WI38 (cell line): ENCODE measurements at regions not wholly inside any gene's neighbourhood (a gene's known extent, or its start where the extent isn't known, plus 50 kb on each side); places are given as distances from the start of the nearest gene placed in this dataset.

Experiments used
- H3K4me3 ChIP-seq: 2 replicates; pipeline ENCODE4 v1.5.1; 2011; ENCODE audit warnings: low read depth, mild to moderate bottlenecking, control low read depth, low read length
- TF ChIP-seq, protein P1 (sequence below): IDR thresholded peaks from 2 replicates; pipeline ENCODE4 v1.5.1; 2012; ENCODE audit warnings: low read depth, mild to moderate bottlenecking, control low read depth, low read length

DNA sequence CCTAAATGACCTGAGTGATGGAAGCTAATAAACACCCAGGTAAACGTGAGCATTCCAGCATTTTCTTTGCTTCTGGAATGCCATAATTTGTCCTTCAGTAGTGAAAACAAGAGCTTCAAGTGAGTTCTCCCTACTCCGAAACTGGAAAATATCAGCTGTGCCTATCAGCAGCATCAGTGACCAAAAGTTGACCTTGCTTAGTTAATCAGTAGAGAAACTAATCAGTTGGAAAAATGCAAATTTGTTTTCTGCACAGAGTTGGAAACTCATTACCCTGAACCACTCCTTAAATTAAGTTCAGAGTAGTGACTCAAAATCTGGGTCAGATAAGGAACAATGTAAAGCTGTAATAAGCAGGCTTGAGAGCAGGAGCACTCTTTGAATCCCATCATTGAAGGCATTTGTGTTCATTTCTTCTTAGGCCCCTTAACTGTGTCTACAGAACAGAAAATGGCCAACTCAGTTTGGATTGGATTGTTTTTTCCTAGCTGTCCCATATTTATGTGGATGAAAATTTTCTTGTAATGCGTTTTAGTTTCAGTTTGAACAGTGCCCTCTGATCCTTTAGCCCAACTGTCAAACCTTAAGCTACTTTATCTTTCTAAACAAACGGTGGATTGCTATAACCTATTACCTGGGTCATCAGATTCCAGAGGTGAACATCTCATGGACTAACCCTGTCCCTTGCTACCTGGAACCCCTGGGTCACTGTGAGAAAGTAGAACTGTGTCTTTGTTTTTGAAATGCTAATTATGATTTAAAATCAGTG lies 290.4 kb downstream of the TOX3 start:
- TF ChIP-seq, protein P1, sequence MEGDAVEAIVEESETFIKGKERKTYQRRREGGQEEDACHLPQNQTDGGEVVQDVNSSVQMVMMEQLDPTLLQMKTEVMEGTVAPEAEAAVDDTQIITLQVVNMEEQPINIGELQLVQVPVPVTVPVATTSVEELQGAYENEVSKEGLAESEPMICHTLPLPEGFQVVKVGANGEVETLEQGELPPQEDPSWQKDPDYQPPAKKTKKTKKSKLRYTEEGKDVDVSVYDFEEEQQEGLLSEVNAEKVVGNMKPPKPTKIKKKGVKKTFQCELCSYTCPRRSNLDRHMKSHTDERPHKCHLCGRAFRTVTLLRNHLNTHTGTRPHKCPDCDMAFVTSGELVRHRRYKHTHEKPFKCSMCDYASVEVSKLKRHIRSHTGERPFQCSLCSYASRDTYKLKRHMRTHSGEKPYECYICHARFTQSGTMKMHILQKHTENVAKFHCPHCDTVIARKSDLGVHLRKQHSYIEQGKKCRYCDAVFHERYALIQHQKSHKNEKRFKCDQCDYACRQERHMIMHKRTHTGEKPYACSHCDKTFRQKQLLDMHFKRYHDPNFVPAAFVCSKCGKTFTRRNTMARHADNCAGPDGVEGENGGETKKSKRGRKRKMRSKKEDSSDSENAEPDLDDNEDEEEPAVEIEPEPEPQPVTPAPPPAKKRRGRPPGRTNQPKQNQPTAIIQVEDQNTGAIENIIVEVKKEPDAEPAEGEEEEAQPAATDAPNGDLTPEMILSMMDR: no peak

DNA sequence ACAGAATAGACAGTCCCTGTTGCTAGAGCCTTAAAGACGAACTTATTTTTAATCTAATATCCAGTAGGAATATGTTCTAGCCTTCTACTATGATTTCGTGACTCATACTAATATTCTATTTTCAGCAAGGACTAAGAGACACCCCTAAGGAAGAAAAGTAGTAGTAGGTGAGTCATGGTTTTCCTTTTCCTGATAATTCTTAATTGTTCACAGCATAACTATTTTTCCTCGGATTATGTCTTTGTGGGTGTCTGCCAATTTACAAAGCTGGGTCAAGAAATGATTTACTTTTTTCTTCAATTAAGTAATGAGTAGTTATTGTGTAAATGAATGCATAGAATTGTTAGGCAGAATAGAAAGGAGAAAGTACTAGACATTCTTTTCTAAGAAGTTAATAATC lies 292.2 kb downstream of the TOX3 start:
- H3K4me3 ChIP-seq: no peak overlapping the region
- TF ChIP-seq, protein P1: no peak

More for the DNA sequence above, 290.4 kb downstream of the TOX3 start:
- no peak overlapping the region for H3K4me3 ChIP-seq

DNA sequence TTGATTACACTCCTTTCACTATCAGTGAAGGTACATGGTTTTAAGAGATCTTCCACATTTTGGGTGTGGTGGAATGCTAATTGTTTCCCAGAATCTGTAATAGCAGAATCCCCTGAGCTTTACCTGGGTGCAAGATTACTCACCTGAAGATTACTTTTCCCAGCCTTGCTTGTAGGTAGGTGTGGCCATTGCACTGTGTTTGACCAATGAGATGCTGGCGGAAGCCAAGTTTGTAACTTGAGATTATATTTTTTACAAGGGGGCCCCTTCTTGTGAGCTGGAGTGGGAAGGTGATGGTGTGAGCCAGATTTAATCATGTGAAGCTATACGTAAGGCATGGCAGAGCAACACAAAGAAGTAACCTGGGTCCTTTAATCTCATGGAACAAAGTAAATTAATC lies 294.3 kb downstream of the TOX3 start:
- TF ChIP-seq, protein P1: no peak
- H3K4me3 ChIP-seq: no peak overlapping the region

DNA sequence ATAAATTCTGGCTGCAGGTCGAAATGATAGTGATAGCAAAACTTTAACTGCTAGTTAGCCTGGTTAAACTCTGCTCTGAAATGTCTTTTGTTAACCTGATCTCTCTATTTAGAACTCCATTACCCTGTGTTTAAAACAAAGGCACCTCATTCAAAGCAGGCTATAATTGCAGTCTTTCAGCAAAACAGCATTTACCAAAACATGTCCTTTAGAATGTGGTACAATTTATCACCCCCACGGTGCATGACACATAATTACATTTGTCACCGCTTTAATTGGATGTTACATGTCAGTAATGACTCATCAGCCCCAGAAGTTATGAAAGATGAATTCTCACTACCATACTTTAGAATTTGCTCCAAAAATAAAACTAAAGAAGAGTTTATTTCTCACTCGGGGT lies 295.4 kb downstream of the TOX3 start:
- TF ChIP-seq, protein P1: no peak
- H3K4me3 ChIP-seq: no peak overlapping the region

DNA sequence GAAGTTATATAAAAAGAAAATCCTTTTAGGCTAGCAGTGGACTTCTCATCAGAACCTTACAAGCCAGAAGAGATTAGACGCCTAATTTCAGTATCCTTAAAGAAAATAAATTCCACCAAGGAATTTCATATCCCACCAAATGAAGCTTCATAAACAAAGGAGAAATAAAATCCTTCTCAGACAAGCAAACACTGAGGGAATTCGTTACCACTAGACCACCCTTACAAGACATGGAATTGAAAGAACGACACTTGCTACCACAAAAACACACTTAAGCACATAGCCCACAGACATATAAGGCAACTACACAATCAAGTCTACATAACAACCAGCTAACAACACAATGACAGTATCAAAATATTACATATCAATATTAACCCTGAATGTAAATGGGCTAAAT lies 299.2 kb downstream of the TOX3 start:
- H3K4me3 ChIP-seq: no peak overlapping the region
- TF ChIP-seq, protein P1: no peak

DNA sequence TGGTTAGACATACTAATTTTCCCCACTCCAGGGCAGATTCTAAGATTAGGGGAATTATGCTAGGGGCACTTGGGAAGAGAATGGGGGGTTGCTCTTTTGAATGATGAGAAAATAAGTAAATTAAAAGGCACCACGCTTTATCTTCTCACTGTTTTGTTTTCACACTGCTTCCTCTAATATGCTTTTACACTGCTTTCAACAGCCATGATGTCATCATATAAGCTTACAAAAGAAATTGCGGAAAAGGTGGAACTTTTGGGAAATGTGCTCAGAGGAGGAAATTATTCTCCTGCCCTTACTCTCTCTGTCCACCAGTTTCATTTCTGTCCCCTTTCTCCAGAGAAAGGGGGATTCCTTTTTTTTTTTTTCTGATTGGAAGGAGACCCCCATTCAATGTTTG lies 308.2 kb downstream of the TOX3 start:
- TF ChIP-seq, protein P1: no peak
- no peak overlapping the region for H3K4me3 ChIP-seq

DNA sequence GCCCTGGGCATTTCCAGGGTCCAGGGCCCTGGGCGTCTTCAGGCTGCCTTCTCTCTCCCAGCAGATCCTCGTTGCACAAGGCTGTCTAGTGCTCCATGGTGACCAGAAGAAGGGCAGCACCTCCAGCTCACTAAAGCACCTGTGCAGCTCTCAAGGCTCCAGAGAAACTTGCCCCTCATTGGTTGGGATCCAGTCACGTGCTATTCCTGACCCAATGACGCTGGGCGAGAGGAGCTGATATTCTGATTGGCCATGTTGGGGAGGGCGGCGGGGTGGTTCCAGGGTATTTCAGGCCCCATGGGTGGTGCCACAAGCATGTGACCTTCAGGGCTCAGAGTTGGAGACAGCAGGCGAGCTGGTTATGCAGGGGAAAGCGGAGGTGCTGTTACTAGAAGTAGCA lies 309.1 kb downstream of the TOX3 start:
- H3K4me3 ChIP-seq: no peak overlapping the region
- TF ChIP-seq, protein P1: no peak
